Thyroid gland (tissue), 4 donors: ENCODE measurements at regions not wholly inside any gene's neighbourhood (a gene's known extent, or its start where the extent isn't known, plus 50 kb on each side); places are given as distances from the start of the nearest gene placed in this dataset.
A peak's percentile ranks its signal among the peaks of the same experiment; 100 is the strongest.

Experiments used
- DNase-seq, 2 donors: peaks; one replicate each; pipeline ENCODE4 v3.0.0-alpha.2; 2019
- H3K27ac ChIP-seq, 3 donors: fragments of 200-600 bp; sonication (generic); 1 replicate in 2 of 3; 2 replicates in 1 of 3; pipeline ENCODE4 v1.5.1; 2016 to 2019; ENCODE audit warnings: mild to moderate bottlenecking in 1 of 3, moderate library complexity in 1 of 3
- H3K27me3 ChIP-seq: fragments of 200-600 bp; sonication (generic); one replicate; pipeline ENCODE4 v1.5.1; 2019
- H3K36me3 ChIP-seq, 2 donors: fragments of 200-600 bp; sonication (generic); one replicate each; pipeline ENCODE4 v1.5.1; 2016 to 2019
- H3K4me1 ChIP-seq, 2 donors: fragments of 200-600 bp; sonication (generic); one replicate each; pipeline ENCODE4 v1.5.1; 2017 to 2019
- H3K4me3 ChIP-seq, 3 donors: fragments of 200-600 bp; sonication (generic); replicated peaks in 1 of 3; 1 replicate in 2 of 3; 2 replicates in 1 of 3; pipeline ENCODE4 v1.5.1; 2016; ENCODE audit warnings: mild to moderate bottlenecking in 1 of 3
- H3K9me3 ChIP-seq: fragments of 200-600 bp; sonication (generic); one replicate; pipeline ENCODE4 v1.5.1; 2017
- POLR2A ChIP-seq, 2 donors: fragments of 450-650 bp; IDR thresholded peaks; one replicate each; pipeline ENCODE4 v1.6.1; 2017; ENCODE audit warnings: antibody characterized with exemption in 2 of 2, mild to moderate bottlenecking in 2 of 2, moderate library complexity in 1 of 2
- WGBS, 2 donors: methylation state at CpG; one replicate each; pipeline ENCODE4 v1.1.5; 2017; 5-methylcytosine and 5-hydroxymethylcytosine counted together
- intact Hi-C: fragments of 100-400 bp; cut with DNase I; formaldehyde crosslinking; loops from one replicate; pipeline ENCODE4 v1.15.1; 2023
- TF ChIP-seq, protein P1 (sequence below), 6 experiments: fragments of 200-600 bp in 3 of 6; fragments of 450-650 bp in 3 of 6; sonication (generic) in 3 of 6; IDR thresholded peaks; one replicate each; pipeline ENCODE4 v1.5.1; 2016 to 2019; ENCODE audit warnings: antibody characterized with exemption in 6 of 6, mild to moderate bottlenecking in 2 of 6, inconsistent platforms in 1 of 6, moderate library complexity in 1 of 6

- WGBS, 2 donors: 93 to 97% methylated on average over 3 of the region's 3 CpGs
- intact Hi-C loops: no loop called here
Measured at GRCh38 chr15:98570119-98570518, 78.2 kb upstream of the IGF1R start.

GRCh38 chr15:98580572-98580971 is 67.8 kb upstream of the IGF1R start:
- TF ChIP-seq, protein P1, sequence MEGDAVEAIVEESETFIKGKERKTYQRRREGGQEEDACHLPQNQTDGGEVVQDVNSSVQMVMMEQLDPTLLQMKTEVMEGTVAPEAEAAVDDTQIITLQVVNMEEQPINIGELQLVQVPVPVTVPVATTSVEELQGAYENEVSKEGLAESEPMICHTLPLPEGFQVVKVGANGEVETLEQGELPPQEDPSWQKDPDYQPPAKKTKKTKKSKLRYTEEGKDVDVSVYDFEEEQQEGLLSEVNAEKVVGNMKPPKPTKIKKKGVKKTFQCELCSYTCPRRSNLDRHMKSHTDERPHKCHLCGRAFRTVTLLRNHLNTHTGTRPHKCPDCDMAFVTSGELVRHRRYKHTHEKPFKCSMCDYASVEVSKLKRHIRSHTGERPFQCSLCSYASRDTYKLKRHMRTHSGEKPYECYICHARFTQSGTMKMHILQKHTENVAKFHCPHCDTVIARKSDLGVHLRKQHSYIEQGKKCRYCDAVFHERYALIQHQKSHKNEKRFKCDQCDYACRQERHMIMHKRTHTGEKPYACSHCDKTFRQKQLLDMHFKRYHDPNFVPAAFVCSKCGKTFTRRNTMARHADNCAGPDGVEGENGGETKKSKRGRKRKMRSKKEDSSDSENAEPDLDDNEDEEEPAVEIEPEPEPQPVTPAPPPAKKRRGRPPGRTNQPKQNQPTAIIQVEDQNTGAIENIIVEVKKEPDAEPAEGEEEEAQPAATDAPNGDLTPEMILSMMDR (IDR thresholded peaks at IDR 0.05): no peak
- TF ChIP-seq POLR2A (IDR thresholded peaks at IDR 0.05): no peak
- peak; percentile 10 to 11 for DNase-seq
- intact Hi-C loops: no loop called here
- H3K4me3 ChIP-seq: no peak overlapping the region
- peaks cover 0 to 3% of the 10 kb centered on the region in 2 donors for H3K4me1 ChIP-seq
- H3K27ac ChIP-seq: no peak overlapping the region
- H3K36me3 ChIP-seq: no peaks in the 10 kb centered on the region
- 2 to 20% methylated on average over 11 of the region's 11 CpGs for WGBS, 2 donors
- peaks cover 6% of the 10 kb centered on the region for H3K27me3 ChIP-seq
- no peaks in the 10 kb centered on the region for H3K9me3 ChIP-seq

More at GRCh38 chr15:98570119-98570518, 78.2 kb upstream of the IGF1R start:
- no peak overlapping the region for H3K4me3 ChIP-seq
- no peak overlapping the region for H3K27ac ChIP-seq
- H3K4me1 ChIP-seq: no peaks in the 10 kb centered on the region
- no peaks in the 10 kb centered on the region for H3K27me3 ChIP-seq
- H3K36me3 ChIP-seq: no peaks in the 10 kb centered on the region
- DNase-seq: no peak
- no peaks in the 10 kb centered on the region for H3K9me3 ChIP-seq
- TF ChIP-seq, protein P1 (IDR thresholded peaks at IDR 0.05): no peak
- TF ChIP-seq POLR2A (IDR thresholded peaks at IDR 0.05): no peak

DNA sequence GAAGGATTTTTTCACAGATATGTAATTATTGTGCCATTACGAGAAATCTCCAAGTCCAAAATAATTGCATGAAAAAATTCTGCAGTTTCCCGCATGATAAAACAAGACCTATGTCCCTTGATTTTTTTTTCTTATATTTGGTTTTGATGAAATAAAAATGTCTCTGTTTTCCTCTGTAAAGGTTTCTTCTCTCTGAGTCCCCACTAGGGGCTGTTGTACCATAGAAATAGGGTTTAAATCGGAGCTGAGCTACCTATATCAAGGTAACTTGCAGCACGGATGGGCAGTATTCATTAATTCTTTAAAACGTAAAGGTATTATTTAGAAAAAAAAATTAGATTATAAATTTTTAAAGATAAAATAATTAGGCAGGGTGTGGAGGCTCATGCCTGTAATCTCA is 66.6 kb upstream of the IGF1R start:
- no peaks in the 10 kb centered on the region for H3K36me3 ChIP-seq
- TF ChIP-seq, protein P1 (IDR thresholded peaks at IDR 0.05): no peak
- TF ChIP-seq POLR2A (IDR thresholded peaks at IDR 0.05): no peak
- no peaks in the 10 kb centered on the region for H3K9me3 ChIP-seq
- H3K27me3 ChIP-seq: peaks cover 6% of the 10 kb centered on the region
- no peak overlapping the region for H3K4me3 ChIP-seq
- no peak for DNase-seq
- 72 to 78% methylated on average over 5 of the region's 5 CpGs for WGBS, 2 donors
- intact Hi-C loops: no loop called here
- no peak overlapping the region for H3K27ac ChIP-seq
- H3K4me1 ChIP-seq: peaks cover 0 to 3% of the 10 kb centered on the region in 2 donors

DNA sequence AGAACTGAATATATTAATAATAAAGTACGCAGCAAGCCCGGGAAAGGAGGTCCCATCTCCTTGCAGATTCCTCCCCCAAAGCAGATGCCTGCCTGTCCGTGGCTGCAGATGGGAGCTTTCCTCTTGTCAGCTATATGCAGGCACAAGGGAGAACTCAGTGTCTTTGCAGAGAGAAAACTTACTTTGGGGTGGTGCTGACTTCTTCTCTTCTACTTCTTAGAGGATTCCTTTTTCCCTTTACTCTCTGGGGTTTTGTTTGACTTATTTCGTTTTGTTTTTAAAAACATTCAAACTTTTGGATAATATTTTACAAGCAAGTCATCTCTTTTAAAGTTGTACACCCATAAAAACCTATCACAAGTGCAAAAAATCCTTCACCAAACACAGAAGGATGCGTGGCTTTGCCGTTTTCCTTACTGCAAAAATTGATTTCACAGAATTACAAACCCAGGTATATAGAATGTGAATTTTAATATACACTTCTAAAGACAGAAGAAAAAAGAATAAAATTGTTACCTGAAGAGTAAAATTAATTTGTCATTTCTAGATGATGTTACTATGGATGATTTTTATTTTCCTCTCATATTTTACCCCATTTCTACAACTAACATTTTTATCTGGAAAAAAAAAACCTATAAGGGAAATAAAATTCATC is 65.3 kb upstream of the IGF1R start:
- 56 to 60% methylated on average over 6 of the region's 6 CpGs for WGBS, 2 donors

More for the DNA sequence above, 65.3 kb upstream of the IGF1R start:
- H3K4me3 ChIP-seq: no peak overlapping the region
- TF ChIP-seq POLR2A (IDR thresholded peaks at IDR 0.05): no peak
- TF ChIP-seq, protein P1 (IDR thresholded peaks at IDR 0.05): no peak
- peaks cover 0 to 3% of the 10 kb centered on the region in 2 donors for H3K4me1 ChIP-seq
- DNase-seq: no peak
- H3K36me3 ChIP-seq: no peaks in the 10 kb centered on the region
- intact Hi-C loops: no loop called here
- no peaks in the 10 kb centered on the region for H3K9me3 ChIP-seq
- peaks cover 6% of the 10 kb centered on the region for H3K27me3 ChIP-seq
- H3K27ac ChIP-seq: no peak overlapping the region
